ENCODE measurements at regions not wholly inside any gene's neighbourhood (a gene's known extent, or its start where the extent isn't known, plus 50 kb on each side); places are given as distances from the start of the nearest gene placed in this dataset.

DNA sequence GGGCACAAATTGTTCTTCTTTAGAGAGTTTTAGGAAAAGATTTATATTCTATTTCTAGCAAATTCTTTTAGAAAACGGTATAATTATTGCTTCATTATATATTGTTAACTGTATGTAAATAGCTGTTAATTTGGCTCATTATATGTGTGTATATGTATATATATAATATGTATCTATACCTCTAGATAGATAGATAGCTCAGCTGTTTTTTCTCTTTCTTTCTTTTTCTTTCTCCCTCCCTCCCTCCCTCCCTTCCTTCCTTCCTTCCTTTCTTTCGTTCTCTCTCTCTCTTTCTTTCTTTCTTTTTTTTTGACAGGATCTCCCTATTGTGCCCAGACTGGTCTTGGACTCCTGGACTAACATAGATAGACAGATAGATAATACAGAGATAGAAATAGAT lies 1538.8 kb downstream of the PCDH7 start:
- TF ChIP-seq ZNF274 (IDR thresholded peaks at IDR 0.05; ENCODE audit: low read depth, low read length) (no peak), YY1 (IDR thresholded peaks at IDR 0.05; ENCODE audit: insufficient read depth, insufficient read length) (no peak), SUZ12 (IDR thresholded peaks at IDR 0.05; ENCODE audit: extremely low read depth, insufficient read depth, insufficient read length) (no peak)

Measured in NT2/D1 (cell line).